ENCODE measurements at regions not wholly inside any gene's neighbourhood (a gene's known extent, or its start where the extent isn't known, plus 50 kb on each side); places are given as distances from the start of the nearest gene placed in this dataset.
"Not testable (repeated sequence)": the region's sequence is repeated elsewhere in the genome, so short reads cannot be mapped to it uniquely, and the experiment has no call there.

DNA sequence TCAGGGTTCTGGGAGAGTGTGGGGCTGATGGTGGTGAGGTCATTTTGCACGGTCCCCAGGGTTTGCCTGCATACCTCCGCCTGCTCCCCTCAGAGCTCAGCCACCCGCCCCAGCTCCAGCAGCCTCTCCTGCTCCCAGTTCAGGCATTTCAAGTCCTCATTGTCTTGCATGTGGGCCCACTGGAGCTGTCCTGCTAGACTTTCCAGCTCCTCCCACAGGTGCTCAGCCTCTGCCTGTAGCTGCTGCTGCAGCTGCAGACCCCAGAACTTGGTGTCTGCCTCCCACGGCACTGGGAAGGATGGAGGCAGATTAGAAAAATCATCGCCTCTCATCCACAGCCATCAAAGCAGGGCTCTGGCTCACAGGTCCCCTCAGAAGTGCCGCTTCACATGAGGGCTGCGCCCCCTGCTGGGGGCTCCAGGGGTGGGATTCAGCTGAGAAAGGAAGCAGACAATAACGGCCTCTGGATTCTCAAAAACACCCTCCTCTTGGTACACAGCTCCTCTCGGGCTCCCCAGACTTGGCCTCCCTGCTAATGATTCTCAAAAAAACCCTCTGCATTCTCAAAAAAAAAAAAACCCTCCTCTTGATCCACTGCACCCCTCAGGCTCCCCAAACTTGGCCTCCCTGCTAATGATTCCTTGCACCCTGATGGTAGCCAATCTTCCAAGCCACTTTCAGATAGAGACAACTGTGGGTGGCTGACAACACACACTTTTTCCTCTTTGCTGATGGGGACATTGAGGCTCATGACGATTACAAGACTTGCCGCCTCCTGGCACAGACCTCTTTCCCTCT is 89.3 kb upstream of the C2CD4B start:
- 38% methylated on average over 6 of the region's 11 CpGs for WGBS (ENCODE audit: insufficient coverage, low coverage, low lambda C conversion rate, missing lambda C conversion rate)
- TF ChIP-seq, protein P1, sequence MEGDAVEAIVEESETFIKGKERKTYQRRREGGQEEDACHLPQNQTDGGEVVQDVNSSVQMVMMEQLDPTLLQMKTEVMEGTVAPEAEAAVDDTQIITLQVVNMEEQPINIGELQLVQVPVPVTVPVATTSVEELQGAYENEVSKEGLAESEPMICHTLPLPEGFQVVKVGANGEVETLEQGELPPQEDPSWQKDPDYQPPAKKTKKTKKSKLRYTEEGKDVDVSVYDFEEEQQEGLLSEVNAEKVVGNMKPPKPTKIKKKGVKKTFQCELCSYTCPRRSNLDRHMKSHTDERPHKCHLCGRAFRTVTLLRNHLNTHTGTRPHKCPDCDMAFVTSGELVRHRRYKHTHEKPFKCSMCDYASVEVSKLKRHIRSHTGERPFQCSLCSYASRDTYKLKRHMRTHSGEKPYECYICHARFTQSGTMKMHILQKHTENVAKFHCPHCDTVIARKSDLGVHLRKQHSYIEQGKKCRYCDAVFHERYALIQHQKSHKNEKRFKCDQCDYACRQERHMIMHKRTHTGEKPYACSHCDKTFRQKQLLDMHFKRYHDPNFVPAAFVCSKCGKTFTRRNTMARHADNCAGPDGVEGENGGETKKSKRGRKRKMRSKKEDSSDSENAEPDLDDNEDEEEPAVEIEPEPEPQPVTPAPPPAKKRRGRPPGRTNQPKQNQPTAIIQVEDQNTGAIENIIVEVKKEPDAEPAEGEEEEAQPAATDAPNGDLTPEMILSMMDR (IDR thresholded peaks at IDR 0.05): peak; percentile 58 to 69 (median 66)
- no peak for TF ChIP-seq POLR2A (IDR thresholded peaks at IDR 0.05)
- no peaks in the 10 kb centered on the region for H3K27me3 ChIP-seq
- H3K4me3 ChIP-seq: no peak overlapping the region
- H3K9me3 ChIP-seq: no peaks in the 10 kb centered on the region
- DNase-seq (peak; percentile 68 to 71 (median 69)), ATAC-seq (peak; percentile 79 to 88 (median 82))
- no peaks in the 10 kb centered on the region for H3K4me1 ChIP-seq
- H3K36me3 ChIP-seq: no peaks in the 10 kb centered on the region
- H3K27ac ChIP-seq: no peak overlapping the region
- intact Hi-C loops (cut with DNase I): no loop called here

DNA sequence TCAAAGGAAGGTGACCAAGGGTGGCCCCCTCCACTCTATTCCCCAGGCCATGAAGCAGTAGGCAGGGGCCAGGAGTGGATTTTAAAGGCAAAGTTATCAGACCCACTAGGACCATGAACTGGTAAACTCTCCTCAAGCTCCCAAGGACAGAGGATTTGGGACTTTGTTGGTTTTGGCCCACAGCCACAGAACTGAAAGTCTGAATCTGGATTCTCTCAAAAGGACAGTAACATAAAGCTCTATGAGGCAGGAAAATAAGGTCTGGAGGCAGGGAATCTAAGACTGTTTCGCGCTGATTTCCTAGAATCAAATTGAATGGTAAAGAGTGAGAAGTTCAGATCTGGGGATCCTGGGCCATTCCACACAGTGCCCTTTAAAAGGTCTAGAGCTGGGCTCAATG is 91.3 kb upstream of the C2CD4B start:
- H3K4me3 ChIP-seq; H3K27me3 ChIP-seq; H3K36me3 ChIP-seq; H3K27ac ChIP-seq; DNase-seq; ATAC-seq; H3K4me1 ChIP-seq; H3K9me3 ChIP-seq; intact Hi-C loops (cut with DNase I): not testable (repeated sequence)
- WGBS (ENCODE audit: insufficient coverage, low coverage, low lambda C conversion rate, missing lambda C conversion rate): 88% methylated on average over 2 of the region's 2 CpGs

DNA sequence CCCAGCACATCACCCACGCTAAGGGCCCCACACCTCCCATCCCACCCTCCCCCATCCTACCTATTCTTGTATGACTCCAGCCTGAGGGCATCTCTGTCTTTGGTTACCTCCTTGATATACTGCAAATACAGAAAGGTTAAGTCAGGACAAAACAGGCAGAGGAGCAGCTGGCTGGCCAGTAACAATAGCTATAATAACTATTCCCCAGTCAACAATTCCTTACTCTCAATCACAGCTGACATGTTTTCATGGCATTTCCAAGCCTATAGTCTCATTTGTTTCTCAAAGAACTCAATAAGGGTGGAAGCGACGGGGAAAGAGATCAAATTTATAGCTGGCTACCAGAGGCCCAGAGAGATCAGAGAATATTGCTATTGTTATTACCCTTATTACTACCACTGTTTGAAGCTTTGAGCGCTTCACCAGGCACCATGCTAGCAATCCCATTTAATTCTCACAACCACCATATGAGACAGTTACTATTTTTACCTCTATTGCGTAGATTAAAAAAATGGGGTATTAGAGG is 93.0 kb upstream of the C2CD4B start:
- intact Hi-C loops (cut with DNase I): no loop called here
- H3K9me3 ChIP-seq: peaks cover 0 to 3% (median 0%) of the 10 kb centered on the region in 4 donors
- H3K27me3 ChIP-seq: no peaks in the 10 kb centered on the region
- DNase-seq: no peak
- H3K4me1 ChIP-seq: no peaks in the 10 kb centered on the region
- TF ChIP-seq POLR2A (IDR thresholded peaks at IDR 0.05): no peak
- TF ChIP-seq, protein P1 (IDR thresholded peaks at IDR 0.05): no peak
- 86% methylated on average over 5 of the region's 5 CpGs for WGBS (ENCODE audit: insufficient coverage, low coverage, low lambda C conversion rate, missing lambda C conversion rate)
- H3K27ac ChIP-seq: no peak overlapping the region
- H3K4me3 ChIP-seq: no peak overlapping the region
- H3K36me3 ChIP-seq: no peaks in the 10 kb centered on the region
- ATAC-seq: no peak

DNA sequence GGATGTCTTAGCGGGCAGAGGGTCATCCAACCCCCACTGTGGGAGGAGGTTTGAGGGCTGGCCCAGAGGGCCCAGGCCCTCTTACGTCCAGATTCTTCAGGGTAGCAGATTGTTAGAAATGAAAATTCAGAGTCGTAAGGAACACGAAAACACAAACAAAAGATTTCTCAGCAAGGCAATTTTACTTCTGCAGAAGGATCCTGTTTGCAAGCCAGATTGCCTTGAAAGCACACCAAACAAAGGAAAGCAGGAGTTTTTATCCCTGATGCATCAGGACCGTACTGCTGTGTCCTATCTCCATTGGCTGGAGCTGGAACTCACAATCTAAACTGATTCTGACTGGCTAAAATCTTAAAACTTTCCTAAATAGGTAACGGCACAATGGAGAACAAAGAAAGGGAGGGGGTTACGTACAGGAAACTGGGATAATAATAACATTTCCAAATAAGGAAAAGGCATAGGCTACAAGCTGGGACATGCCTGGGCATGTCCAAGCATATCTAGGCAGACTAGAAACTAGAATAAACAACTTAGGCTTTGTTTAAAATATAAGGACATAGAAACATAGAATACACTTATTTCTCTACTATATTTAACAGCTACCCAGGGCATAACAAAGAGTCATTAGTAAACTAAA is 97.3 kb upstream of the C2CD4B start:
- H3K4me3 ChIP-seq: no peak overlapping the region
- no peak for TF ChIP-seq POLR2A (IDR thresholded peaks at IDR 0.05)
- no peaks in the 10 kb centered on the region for H3K4me1 ChIP-seq
- 82% methylated on average over 7 of the region's 7 CpGs for WGBS (ENCODE audit: insufficient coverage, low coverage, low lambda C conversion rate, missing lambda C conversion rate)
- no peaks in the 10 kb centered on the region for H3K27me3 ChIP-seq
- H3K9me3 ChIP-seq: peaks cover 0 to 3% (median 0%) of the 10 kb centered on the region in 4 donors
- no peak for DNase-seq
- no peaks in the 10 kb centered on the region for H3K36me3 ChIP-seq
- intact Hi-C loops (cut with DNase I): no loop called here
- ATAC-seq: no peak
- H3K27ac ChIP-seq: no peak overlapping the region

DNA sequence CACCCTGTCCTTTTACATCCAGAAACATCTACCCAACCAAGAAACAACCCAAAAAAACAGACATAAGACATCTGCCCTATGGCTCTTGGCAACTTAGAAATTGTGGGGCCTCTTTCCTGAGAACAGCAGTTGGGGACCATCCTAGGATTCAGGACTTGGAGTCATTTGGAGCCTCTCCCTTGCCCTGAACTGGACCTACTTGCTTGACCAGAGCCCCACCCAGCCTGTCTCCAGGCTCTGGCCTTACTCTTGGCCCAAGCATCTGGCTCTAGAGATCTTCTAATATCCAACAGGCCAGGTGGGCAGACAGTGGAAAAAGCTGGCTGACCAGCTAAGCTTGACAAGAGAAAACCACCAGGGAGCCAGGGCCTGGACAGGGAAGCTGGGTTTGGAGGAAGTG is 99.1 kb upstream of the C2CD4B start:
- no peak for DNase-seq
- H3K4me3 ChIP-seq: no peak overlapping the region
- H3K27ac ChIP-seq: no peak overlapping the region
- intact Hi-C loops (cut with DNase I): no loop called here
- no peak for ATAC-seq
- no peaks in the 10 kb centered on the region for H3K36me3 ChIP-seq
- no peaks in the 10 kb centered on the region for H3K4me1 ChIP-seq
- peaks cover 0 to 3% (median 1%) of the 10 kb centered on the region in 4 donors for H3K9me3 ChIP-seq
- no peak for TF ChIP-seq POLR2A (IDR thresholded peaks at IDR 0.05)
- TF ChIP-seq, protein P1 (IDR thresholded peaks at IDR 0.05): no peak
- no peaks in the 10 kb centered on the region for H3K27me3 ChIP-seq
